GM21825 (cell line): ENCODE measurements at regions not wholly inside any gene's neighbourhood (a gene's known extent, or its start where the extent isn't known, plus 50 kb on each side); places are given as distances from the start of the nearest gene placed in this dataset.
A peak's percentile ranks its signal among the peaks of the same experiment; 100 is the strongest.

ENCODE experiments used
- ATAC-seq: cut with Tn5 transposase; IDR thresholded peaks from one replicate; pipeline ENCODE4 v1.9.1; 2021; ENCODE audit warnings: mild to moderate bottlenecking, moderate library complexity; ENCODE audit not compliant: unreplicated experiment

- ATAC-seq = no peak
Observed at GRCh38 chr4:108567831-108568230, 52.5 kb upstream of the RPL34 start.

DNA sequence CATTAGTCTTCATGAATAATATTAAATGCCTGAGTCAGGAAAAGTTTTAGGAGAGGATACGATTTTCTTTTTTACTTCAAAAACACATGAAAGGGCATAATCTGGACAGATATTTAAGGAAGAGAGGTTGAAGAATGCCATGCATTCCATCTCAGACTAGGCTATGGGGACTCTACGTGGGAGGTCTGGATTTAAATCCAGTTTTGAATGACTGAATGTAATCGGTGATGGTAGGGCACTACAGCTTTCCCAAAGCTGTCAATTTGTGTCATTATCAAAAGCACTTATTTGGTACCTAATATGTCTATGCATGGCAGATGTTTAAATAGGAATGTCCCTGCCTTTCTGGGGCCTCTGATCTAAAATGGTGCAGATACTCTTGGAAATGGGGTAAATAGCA is 59.3 kb upstream of the RPL34 start:
- ATAC-seq = no peak

- ATAC-seq = no peak
Observed at GRCh38 chr4:108560616-108561015, 59.8 kb upstream of the RPL34 start.

GRCh38 chr4:108559911-108560310 is 60.5 kb upstream of the RPL34 start:
- ATAC-seq = no peak

DNA sequence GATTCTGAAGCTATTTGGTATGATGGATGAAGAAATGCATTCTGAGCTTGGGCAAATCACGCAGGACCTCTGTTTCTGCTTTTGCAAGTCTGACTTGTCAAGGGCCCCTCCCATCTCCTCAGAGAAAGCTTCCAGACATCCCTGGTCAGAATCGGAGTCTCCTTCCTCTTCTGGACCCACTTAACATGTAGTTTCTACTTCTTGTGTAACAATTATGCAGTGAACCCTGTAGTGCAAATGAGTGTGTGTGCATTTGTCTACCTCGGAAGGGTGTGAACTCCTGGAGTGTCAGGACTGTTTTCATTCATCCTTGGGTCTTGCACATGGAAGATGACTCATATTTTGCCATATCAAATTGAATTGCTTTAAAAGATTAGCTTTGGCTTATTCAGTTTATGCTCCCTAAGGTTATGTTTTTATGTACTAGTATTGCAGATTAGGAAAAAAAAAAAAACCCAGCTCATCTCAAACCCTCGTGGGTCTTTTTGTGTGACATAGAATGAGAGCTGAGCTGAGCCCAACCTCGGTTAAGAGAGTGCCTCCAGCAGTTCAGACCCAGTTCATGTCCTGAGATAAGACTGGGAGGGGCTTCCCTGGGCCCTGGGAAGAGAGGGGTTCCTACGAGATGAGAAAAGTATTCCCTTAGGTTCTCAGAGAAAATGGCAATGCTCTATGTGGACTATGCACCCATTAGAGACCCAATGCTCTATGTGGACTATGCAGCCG is 61.1 kb upstream of the RPL34 start:
- ATAC-seq = no peak

- ATAC-seq = peak; percentile 75
Observed at GRCh38 chr4:108556588-108557200, 63.7 kb upstream of the RPL34 start.

DNA sequence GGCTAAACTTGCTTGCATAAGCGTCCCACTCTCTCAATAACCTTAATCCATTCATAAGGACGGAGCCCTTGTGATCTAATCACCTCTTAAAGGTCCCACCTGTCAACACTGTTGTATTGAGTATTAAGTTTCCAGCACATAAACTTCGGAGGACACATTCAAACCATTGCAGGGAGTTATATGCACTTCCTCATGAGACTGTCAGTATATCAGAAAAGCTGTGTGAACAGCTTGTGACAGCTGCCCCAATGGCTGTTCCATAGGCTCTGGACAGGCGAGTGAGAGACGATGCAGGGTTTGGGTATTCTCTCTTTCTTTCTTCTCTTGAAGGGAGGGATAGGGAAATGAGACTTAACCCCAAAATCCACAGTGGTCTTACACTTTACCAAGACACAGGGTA is 64.2 kb upstream of the RPL34 start:
- no peak for ATAC-seq

- no peak for ATAC-seq
Observed at GRCh38 chr4:108555701-108556100, 64.7 kb upstream of the RPL34 start.

- no peak for ATAC-seq
Observed at GRCh38 chr4:108547682-108548081, 72.7 kb upstream of the RPL34 start.

- ATAC-seq = no peak
Observed at GRCh38 chr4:108546728-108547127, 73.6 kb upstream of the RPL34 start.

GRCh38 chr4:108544481-108544880 is 75.9 kb upstream of the RPL34 start:
- ATAC-seq = no peak

DNA sequence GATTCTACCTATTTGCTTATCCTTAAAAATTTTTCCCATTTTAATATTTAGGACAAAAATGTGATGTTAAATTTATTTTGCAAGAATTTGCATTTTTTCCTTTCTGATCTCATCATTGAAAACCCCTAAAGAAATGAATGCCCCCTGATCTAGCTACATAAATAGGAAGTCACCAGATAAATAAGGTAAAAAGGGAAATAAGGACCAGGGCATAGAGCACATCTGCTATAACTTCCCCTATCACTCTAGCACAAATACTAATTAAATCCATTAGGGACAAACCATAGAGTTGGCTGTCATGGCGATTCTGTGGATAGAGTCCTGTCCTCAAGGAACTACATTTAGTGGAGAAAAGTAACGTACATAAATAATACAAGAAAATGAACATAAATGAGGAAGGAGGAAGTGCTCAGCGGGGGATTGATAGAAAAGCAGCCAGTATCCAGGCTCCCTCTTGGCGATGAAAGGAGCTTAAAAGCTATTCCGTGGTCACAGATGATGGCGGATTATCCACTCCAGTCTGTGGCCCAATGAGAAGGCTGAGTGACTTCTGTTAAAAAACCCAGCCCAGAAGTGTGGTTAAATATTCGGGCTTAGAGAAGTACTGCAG is 76.9 kb upstream of the RPL34 start:
- no peak for ATAC-seq

DNA sequence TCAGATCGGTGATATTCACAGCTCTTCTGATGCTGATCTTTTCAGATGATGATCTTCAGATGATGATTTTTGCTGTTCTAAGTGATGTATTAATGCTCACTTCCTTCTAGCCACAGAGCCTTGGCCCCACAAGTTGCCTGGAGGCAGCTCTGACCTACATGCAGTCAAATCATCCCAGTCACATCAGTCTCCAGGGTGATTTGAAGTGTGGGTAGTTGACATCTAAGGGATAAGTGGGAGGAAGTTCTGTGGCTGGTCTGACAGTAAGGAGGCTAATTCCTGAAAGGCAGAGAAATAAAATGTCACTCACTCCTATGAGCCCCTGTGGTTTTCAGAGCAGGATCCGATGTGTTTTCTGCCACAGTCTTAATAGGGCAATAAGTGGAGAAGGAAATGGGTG is 79.8 kb upstream of the RPL34 start:
- ATAC-seq = no peak

- no peak for ATAC-seq
Observed at GRCh38 chr4:108536577-108536976, 83.8 kb upstream of the RPL34 start.

- ATAC-seq = no peak
Observed at GRCh38 chr4:108535757-108536156, 84.6 kb upstream of the RPL34 start.

GRCh38 chr4:108533876-108534275 is 86.5 kb upstream of the RPL34 start:
- ATAC-seq = no peak

DNA sequence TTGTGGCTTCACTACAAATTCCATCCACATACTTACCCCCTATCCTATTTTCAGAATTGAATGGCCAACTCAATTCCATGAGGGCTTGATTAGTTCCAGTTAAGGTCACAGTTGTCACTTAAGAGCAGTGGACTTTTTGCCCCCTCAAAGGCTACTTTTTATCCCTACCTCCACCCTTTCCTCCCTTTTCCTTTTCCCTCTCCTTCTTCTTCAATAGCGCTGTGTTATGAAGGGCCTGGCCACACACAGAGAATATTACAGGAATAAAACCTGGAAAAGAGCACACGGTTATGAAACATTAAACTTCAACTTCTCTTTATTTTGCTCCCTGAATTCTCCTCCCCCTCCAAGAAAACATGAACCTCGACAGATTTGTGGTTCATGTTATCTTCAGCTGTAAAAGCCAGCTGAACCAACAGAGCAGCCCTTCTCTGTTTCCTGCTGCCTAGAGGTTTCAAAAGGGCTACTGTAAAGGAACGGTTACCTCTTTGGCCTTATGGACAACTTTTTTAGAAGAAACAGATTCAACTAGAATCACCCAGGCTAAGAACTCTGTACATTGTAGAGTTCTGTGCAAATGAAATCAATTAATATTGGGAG is 87.0 kb upstream of the RPL34 start:
- ATAC-seq = no peak

DNA sequence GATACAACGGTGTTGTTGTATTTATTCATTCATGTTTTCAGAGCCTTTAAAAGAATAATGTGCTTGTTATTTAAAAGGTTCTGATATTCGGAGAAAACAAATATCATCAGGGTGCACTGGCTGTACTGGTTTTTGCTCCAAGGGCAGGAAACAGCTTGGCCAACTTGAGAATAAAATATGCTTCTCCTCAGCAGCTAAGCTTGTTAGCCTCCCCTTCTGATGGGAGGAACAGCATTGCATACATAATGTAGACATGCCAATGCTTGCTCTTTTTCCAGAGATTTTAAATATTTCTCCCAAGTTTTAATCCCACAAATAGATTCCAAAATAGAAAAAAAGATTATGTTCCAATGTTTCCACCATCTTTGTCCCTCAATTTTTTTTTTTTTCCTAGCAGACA is 87.6 kb upstream of the RPL34 start:
- ATAC-seq = no peak

DNA sequence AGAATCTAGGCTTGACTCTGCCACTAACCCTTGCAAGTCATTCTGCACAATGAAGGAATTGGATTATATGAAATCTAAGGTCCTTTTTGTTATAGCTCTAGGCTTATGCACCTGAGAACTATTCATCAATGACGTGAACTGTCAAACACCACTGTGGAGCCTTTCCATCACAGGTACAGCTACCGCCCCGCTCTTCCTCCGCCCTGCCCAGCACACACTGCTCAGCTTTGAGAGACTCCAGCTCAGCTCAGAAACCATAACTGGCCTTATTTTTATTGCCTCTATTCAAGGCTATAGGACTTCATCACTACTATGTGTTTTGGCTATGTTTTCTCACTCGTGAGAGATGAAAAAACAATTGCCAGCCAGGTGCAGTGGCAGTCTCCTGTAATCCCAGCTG is 88.2 kb upstream of the RPL34 start:
- ATAC-seq = no peak

- no peak for ATAC-seq
Observed at GRCh38 chr4:108531461-108531860, 88.9 kb upstream of the RPL34 start.

DNA sequence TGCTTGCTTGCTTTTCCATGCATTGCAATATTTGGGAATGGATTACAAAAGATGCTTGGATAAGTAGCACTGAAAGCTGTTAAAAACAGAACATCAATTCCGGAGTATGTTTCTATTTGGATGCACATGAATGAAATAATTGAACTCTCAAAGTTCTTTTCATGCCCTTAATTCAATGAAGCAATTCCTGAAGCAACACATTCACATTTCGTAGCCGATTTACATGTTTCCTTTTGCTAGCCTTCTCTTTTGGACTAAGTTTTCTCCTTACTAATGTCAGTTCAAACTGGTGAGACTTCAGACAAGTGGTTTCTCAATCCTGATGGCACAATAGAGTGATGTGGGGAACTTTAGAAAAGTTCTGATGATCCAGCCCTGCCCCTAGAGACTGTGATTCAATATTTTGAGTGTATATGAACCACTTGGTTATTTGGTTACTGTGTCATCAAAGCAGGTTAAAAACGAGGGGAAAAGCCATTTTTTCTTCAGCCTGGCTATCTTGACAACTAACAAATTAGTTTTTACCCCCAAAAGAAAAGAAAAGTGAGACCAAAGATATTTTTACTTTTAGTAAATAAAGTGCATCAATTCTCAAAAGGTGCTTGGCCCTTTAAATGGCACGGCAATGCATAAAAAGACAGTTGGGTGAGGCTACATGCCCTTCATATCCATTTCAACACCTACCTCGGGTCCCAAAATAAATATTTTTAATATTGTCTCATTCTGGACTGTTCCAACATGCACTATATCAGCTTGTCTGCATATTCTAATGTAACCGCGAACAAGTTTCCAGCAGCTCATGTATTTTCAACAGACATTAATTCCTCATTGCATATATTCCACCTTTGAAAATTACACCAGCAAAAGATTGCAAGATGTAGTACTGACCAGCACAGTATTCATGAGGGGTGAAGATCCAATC is 90.1 kb upstream of the RPL34 start:
- ATAC-seq = no peak
